ELF-1 (cell line): ENCODE measurements at regions not wholly inside any gene's neighbourhood (a gene's known extent, or its start where the extent isn't known, plus 50 kb on each side); places are given as distances from the start of the nearest gene placed in this dataset.

Experiments
- DNase-seq: peaks from one replicate; pipeline ENCODE4 v3.0.0-alpha.2; 2016; ENCODE audit warnings: low read depth, low spot score

DNA sequence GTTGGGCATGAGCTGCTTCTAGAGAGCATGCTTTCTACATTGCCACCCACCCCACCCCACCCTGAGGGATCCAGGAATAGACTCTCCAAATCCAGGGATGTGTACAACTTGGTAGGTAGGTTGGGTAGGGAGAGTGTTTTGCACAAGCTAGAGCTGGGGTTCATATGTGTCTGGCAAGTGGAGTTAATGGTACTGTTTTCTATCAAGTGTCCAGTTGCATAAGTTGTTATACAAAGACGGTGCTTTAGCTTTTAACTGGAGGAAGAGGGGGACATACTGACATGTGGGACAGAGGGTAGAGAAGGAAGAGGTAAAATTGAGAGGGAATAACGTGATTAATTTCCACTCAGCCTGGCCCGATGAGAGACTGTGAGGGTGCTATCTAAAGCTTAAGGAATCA, 51.0 kb upstream of the TNC start:
- no peak for DNase-seq

DNA sequence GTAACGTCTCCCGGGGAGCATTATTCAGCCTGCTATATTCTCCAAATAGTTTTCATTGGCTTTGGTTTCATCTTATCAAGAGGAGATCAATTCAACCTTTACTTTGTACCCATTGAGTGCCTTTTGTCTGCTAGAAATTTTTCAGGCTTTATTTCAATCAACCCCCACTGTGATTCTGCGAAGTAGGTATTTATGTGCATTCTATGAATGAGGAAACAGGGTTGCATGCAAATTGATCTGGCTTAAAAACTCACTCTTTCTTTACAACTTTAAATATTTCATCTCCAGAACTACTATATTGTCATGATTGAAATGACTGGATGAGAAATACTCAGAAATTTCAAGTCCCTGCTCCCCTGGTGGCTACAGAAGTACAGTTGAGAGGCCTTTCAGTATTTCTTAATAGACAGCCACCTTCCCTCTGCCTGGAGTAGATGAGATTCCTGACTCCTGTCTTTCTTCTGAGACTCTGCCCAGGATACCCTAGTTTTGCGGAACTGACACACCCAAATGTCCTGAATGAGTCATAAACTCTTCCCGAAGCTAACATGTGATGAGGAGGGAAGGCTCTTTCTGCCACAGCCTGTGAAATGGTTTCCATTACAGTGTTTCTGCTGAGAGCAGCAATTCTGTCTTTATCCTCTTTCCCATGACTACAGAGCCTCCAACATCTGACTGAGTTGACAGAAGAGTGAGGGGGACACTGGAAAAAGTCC, 52.6 kb upstream of the TNC start:
- peak; percentile 28 for DNase-seq

DNA sequence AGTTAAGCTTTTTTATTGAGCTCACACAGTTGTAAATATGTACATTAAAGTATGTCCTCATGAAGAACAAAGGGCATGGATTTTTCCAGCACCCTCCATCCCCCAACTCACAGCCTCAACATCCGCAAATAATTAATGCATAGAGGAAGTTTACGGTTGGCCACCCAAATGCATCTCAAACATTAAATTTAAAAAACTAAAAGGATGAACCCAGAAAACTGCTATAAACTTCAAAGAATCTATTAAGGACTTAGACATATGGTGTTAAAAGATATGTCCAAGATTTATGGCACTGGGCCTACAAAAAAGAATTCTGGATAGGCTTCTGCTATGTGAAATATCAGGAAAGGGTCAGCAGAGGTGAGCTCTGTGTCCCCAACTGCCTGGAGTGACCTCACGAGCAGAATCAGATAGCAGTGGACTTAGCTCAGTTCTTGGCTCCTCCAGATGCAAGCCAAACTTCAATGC, 54.0 kb upstream of the TNC start:
- no peak for DNase-seq

DNA sequence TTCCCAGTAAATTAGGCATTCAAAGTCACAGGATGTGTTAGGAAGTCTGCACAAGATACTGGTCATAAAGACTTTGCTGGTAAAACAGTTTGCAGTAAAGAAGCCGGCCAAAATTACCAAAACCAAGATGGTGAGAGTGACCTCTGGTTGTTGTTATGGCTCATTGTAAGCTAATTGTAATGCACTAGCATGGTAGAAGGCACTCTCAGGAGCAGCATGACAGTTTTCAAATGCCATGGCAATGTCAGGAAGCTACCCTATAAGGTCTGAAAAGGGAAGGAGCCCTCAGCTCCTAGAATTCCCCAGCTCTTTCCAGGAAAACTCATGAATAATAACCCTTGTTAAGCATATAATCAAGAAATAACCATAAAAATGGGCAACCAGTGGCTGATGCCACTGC, 64.3 kb upstream of the TNC start:
- DNase-seq = no peak

DNA sequence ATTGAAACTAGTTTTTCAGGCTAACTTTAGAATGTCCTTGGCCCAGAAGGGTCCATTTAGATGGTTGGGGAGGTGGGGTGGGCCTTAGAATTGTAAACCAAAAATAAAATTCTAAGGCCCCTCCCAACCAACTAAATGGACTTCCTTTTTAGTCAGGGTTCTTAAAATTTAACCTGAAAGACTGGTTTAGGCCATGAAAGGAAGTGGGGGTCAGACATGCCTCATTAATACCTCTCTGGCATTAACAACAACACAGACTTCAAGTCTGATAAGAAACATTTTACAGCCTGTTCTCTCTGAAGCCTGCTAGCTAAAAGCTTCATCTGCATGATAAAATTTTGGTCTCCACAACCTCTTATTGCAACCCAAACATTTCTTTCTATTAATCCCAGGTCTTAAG, 65.5 kb upstream of the TNC start:
- DNase-seq = peak; percentile 38

DNA sequence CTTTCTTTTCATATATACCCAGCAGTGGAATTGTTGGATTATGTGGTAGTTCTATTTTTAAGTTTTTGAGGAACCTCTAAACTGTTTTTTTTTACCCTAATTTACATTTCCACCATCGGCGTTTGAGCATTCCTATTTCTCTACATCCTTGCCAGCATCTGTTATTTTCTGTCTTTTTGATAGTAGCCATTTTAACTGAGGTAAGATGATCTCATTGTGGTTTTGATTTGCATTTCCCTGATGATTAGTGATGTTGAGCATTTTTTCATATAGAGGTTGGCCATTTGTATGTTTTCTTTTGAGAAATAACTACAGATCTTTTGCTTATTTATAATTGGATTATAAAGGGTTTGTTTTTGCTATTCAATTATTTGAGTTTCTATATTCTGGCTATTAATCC, 71.7 kb upstream of the TNC start:
- no peak for DNase-seq

DNA sequence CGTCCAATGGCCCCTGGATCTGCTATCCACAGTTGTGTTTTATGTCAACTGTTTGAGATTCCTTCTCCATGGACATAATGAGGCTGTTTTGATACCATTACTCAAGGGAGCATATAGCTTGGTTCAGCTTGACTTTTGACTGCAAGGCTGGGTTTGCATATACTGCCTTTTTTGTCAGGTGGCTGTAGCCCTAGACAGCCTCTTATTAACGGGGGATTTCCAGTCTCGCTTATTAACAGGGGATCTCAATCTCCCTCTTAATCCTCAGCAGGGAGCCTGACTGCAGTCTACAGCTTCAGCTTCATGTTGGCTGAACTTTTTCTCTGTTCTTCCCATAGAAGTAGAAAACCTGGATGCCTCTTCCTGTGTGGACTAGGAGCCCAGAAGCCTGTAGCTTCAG, 73.7 kb upstream of the TNC start:
- DNase-seq = no peak

DNA sequence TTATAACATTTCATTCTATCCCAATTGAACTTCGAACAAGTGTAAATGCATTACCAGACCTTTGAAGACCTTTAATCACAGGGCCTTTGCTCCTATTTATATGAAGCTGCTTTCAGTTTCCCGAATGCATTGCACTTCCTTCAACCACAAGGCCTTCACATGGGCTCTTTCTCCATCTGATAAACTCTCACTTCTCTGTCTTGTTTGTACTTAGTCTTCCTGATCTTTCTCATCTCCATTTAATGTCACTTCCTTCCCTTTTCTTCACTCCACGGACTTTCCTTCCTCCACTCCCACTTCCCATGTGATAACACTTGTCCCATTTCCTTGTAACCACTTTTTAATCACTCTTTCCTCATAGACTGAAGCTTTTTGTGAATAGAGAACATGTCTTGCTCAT, 74.3 kb upstream of the TNC start:
- DNase-seq = no peak

DNA sequence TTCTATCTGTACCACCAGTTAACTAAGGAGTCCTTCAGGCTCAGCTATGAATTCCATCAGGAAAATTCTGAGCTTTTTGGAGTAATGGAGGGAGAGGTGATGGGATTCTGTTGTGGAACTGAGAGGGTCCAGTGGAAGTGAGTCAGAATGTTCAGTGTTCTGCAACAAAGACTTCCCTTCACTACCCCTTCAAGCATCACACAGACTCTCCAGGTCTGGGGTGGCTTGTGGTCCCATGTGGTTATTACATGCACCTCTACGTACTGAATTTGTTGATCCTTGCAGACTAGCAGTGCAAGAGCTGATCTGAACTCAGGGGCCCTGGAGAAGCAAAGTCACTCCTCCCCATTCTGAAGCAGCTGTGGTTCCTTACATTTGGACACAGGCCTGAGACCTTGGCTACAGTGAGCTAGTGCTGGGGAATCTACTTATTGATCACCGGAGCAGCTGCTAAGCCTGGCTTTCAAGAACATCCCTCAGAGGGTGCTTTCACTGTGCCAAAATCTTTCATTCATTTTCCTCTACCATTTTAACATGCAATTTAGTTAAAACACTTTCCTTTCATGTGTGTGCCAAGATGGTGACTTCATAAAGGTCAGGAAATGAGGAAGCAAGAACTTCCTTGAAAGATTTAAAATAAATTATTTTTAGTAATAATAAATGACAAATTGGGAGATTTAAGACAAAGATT, 75.0 kb upstream of the TNC start:
- no peak for DNase-seq

DNA sequence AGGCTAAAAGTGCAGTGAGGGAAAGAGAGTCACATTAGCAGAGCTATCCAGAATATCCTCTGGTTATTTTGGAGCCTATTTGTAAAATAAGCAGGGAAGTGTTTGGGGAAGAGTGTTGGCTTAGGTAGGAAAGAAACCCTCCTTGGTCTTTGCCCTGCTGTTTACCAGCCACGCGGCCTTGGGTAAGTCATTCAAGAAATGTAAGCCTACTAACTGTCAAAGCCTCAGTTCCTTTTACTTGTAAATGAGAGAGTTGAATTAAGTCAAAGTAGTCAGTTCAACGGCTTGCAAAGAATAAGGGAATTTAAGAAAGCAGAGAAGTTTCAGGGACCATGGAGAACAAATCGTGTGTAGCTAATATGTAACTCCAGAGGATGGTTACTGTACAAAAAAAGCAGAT, 75.8 kb upstream of the TNC start:
- DNase-seq = no peak

DNA sequence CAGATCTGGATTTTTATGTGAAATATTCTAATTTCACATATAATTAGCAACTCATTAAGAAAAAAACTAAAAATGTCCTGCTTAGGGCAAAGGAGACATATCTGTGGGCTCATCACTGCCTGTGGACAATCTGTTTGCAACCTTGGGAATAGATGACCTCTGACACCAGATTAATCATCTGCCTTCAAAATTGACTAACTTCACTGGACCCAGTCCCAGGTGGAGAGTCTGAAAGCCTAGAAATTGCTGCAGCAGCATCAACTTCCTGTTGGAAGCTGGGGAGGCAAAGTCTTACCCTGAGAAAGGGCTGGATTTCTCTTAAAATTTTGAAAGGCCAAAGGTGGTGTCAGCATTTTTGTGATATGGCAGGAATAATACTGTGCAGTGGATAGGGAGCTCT, 76.3 kb upstream of the TNC start:
- no peak for DNase-seq

DNA sequence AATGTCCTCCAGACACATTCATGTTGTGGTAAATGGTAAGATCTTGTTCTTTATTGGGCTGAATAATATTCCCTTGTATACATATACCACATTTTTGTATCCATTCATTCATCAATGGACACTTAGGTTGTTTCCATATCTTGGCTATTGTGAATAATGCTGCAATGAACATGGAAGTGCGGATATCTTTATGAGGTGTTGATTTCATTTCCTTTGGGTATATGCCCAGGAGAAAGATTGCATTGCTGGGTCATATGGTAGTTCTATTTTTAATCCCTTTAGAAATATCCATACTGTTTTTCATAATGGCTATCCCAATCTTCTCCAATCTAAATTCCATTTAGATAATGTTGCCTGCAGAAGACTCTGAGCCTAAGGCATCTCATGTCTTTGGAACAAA, 78.0 kb upstream of the TNC start:
- no peak for DNase-seq

DNA sequence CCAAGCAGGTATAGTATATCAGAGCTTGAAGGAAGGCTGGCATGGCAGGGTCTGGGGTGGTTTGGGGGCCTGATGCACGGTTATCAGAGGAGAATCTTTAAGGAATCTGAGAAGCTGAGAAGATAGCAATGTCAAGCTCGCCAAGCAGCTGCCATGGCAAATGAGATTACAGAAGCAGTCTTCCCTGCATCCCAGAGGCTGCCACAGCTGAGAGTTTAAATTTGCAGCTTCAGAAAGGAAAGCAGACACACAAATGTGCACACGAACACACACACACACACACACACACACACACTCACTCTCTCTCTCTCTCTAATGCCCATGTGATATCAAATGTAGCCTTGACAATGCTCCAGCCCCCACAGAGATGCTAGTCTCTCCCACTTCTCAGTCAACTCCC, 79.0 kb upstream of the TNC start:
- DNase-seq = no peak

DNA sequence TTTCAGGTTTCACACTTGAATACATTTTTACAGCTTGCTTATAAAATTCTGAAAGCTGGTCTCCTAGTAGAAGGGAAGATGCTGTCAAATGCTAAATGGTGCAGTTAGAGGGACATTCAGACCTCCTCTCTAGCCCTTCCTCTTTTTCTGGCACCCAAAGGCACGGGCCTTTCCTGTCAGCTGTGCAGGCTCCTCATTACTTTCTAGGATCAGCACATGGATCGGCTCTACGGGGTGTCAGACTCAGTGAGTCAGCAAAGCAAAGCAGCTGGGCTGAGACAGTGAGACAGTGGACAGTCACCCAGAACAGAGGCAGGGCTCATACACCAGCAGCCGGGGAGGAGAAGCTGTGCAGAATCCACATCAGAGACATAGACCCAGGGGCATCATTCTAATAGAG, 80.0 kb upstream of the TNC start:
- DNase-seq = peak; percentile 51

DNA sequence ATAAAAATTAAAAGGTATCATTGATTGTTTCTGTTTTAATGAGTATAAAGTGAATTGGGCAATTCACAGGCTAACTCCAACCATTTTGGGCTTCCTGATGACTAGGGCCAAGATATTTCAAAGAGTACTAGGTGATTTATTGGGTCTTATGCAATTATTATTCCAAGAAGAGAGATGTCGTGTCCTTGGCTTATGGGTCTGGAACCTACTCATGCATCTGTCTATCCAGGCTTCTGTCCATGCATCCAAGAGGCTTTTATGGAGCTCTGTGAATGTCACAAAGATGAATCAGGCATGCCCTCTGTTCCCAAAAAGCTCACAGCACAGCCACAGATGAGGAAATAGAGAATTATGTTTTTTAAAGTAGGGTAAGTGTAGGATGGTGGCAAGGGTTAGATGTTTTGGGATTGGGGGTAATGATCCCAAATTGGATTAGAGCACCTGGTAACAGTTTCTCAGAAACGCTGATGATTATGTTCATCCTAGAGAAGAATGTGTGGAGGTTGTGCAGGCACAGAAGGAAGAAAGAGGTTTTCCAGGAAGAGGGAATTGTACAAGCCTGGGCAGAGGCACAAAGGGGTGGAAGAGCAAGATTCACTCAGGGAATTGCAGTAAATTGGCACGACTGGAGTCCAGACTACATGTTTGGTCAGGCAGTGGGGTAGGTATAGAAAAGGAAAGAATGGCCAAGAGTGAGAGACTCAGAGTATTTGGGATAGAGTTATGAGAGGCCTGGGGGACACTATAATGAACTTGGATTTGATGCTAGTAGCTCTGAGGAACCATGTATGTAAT, 83.0 kb upstream of the TNC start:
- DNase-seq = no peak

DNA sequence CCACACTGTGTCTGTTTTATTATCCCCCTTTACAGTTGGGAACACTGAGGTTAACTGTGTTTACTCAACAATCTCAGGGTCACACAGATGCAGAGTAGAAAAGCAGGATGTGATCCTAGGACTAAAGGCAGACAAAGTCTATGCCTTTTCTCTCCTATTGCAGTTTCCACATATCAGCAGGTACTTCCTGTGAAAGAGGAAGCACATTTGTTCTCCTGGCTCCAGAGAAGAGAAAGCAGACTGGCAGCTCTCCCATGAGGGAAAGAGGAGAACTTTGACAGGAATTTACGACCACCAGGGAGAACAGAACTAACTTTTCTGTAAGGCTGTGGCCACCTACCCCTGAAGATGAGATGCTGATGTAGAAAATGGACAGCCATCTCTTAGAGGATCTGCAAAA, 84.2 kb upstream of the TNC start:
- DNase-seq = no peak

DNA sequence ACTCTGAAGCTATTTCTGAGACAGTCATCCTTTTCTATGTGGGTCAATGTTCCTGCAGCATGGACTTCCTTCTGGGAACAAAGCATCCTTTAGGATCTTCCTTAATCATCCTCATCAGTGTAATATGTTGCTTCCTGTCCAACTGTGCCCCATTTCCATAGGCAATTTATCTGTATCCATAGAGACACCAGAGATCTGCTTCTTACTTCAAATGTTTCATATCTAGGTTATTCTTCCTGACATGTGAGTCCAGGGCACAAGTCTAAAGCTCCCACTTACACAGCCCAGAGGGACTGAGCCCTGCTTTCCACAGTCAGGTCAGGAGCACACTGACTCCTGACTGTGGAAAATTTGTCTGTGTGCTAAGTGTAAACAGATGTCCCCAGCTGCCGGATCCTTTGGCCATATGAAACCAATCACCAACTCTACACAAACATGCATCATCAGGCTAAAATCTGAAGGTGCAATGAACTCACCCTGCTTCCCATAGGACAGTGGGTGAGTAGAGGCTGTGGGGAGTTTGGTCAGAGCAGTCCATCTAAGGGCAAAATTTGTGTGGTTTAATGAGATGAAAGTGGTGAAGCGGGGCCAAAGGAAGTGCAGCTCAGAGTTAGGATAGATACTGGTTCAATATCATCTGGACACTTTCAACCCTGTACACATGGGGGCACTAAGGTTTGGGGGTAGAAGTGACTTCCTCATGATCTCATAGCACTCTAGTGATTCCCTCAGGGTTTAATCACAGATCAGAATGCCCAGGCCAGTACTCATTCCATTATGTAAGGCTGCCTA, 85.2 kb upstream of the TNC start:
- DNase-seq = no peak

DNA sequence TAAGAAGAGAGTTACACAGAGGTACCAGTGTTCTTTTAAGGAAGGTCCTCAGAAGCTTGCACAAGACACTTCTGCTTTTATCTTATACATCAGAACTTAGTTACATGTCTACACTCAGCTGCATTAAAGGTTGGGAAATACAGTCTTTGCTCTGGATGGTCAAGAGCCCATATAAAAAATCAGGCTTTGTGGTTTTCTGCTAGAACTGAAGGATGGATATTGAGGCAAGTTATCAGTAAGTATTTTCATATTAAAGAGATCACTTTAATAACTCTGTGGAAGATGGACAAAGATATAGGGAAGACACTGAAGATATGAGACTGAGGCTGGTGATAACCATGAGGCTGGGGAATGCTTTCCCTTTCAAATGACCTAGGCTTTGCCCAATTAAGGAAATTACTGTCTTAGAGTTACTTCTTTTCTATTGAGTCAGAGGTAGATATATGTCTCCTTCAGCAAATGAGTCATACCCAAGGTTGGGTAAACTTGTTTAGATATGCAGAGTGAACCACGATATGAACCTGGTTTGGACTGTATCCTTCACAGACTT, 87.0 kb upstream of the TNC start:
- DNase-seq = no peak

DNA sequence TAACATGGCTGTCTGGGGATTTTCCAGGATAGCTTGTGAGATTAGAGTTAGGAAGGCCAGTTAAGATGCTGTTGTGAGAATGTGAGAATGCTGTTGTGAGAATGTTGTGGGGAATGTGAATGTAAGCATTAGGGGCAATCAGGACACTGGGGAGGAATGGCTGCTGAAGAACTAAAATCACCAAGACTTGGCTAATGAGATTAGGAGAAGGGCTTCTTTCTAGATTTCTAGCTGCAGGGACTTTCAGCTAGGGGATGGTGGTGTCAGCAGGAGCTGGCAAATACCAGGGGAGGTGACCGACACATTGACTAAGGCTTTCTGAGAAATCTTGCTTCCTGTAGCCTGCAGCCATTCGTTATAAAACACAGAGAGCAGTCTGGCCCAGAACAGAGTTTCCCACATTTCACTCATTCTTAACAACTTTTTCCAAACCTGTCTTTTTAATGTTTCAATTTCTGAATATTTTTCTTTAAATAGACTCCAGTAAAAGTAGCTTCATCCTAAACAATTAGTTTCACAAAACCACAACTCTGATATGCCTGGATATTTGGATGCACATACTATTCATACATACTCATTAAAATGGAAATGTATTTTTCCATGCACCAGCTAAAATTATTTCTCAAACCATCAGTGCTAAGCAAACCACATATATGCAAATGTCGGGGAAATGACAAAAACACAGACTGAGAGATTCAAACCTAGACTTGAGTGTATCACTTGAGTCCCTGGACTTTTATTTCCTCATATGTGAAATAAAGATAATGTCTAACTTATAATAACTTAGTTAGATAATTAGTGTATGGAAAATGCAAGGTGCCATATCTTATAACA, 89.3 kb upstream of the TNC start:
- peak; percentile 62 for DNase-seq

DNA sequence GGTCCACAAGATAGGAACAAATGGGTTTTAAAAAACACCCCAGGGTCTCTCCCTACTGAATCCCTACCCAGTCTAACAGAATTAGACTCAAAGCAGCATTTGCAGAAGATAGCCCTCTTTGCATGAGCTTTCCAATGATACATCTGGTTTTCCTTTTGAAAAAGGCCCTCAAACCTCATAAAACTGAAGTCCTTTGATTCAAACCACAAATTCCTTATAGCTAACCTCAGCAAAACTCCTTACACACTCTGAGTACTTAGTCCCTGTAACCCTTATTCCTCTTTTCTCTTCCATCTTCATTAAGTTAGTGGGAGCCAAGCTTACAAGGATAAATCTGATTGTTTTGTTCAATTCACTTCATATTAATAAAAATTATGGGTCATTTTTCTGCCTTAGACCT, 90.5 kb upstream of the TNC start:
- no peak for DNase-seq
